Liver (tissue), 3 donors: ENCODE measurements at regions not wholly inside any gene's neighbourhood (a gene's known extent, or its start where the extent isn't known, plus 50 kb on each side); places are given as distances from the start of the nearest gene placed in this dataset.

Source experiments
- GABPA ChIP-seq, 2 donors: IDR thresholded peaks in 1 of 2; conservative IDR thresholded peaks in 1 of 2; 2 replicates each; pipeline ENCODE4 v1.6.1; 2016; ENCODE audit warnings: antibody characterized with exemption in 2 of 2, mild to moderate bottlenecking in 1 of 2, moderate library complexity in 1 of 2
- NR2F2 ChIP-seq: IDR thresholded peaks from 2 replicates; pipeline ENCODE4 v1.6.1; 2016; ENCODE audit warnings: antibody characterized with exemption
- RAD21 ChIP-seq, 2 donors: IDR thresholded peaks; 2 replicates each; pipeline ENCODE4 v1.6.1; 2016; ENCODE audit warnings: antibody characterized with exemption in 2 of 2, mild to moderate bottlenecking in 2 of 2
- SP1 ChIP-seq: IDR thresholded peaks from 2 replicates; pipeline ENCODE4 v1.6.1; 2018; ENCODE audit warnings: antibody characterized with exemption, mild to moderate bottlenecking
- TAF1 ChIP-seq: conservative IDR thresholded peaks from 2 replicates; pipeline ENCODE4 v1.6.1; 2016; ENCODE audit warnings: antibody characterized with exemption, mild to moderate bottlenecking
- YY1 ChIP-seq: IDR thresholded peaks from 2 replicates; pipeline ENCODE4 v1.6.1; 2016; ENCODE audit warnings: antibody characterized with exemption, mild to moderate bottlenecking
- TF ChIP-seq, protein P1 (sequence below): fragments of 150-350 bp; IDR thresholded peaks from 2 replicates; pipeline ENCODE4 v1.5.1; 2017; ENCODE audit warnings: improper control_type of control experiment, low read depth, low read length; ENCODE audit not compliant: missing input control
- TF ChIP-seq, protein P2 (sequence below): IDR thresholded peaks from 2 replicates; pipeline ENCODE4 v1.6.1; 2016; ENCODE audit warnings: antibody characterized with exemption, mild to moderate bottlenecking
- TF ChIP-seq, protein P3 (sequence below): IDR thresholded peaks from 2 replicates; pipeline ENCODE4 v1.6.1; 2016; ENCODE audit warnings: antibody characterized with exemption
- TF ChIP-seq, protein P4 (sequence below): IDR thresholded peaks from 2 replicates; pipeline ENCODE4 v1.6.1; 2016; ENCODE audit warnings: antibody characterized with exemption
- TF ChIP-seq, protein P5 (sequence below): IDR thresholded peaks from 2 replicates; pipeline ENCODE4 v1.6.1; 2016; ENCODE audit warnings: antibody characterized with exemption
- donor health status: healthy.
- donor health status: healthy.

DNA sequence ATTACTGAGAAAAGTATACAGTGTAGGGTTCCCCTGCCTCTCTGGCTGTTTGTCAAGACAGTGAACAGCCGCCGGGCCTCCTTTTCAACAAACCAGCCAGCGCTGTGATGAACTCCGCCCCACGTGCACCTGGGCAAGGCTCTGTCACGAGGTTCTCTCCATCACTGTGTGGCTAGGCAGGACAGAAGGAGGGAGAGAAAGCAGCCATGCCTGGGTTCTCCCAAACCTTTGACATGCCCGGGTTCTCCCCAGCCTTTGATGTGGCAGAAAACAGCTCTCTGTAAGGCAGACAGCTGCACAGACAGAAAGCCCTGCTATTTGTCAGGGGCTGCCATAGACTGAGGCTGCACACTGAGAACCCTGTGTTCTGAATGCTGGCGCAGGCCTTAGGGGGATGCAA is 101.4 kb upstream of the TRPM1 start:
- TF ChIP-seq GABPA (IDR thresholded peaks at IDR 0.05 in 1 of 2, conservative IDR thresholded peaks at IDR 0.05 in 1 of 2) = no peak
- TF ChIP-seq, protein P1, sequence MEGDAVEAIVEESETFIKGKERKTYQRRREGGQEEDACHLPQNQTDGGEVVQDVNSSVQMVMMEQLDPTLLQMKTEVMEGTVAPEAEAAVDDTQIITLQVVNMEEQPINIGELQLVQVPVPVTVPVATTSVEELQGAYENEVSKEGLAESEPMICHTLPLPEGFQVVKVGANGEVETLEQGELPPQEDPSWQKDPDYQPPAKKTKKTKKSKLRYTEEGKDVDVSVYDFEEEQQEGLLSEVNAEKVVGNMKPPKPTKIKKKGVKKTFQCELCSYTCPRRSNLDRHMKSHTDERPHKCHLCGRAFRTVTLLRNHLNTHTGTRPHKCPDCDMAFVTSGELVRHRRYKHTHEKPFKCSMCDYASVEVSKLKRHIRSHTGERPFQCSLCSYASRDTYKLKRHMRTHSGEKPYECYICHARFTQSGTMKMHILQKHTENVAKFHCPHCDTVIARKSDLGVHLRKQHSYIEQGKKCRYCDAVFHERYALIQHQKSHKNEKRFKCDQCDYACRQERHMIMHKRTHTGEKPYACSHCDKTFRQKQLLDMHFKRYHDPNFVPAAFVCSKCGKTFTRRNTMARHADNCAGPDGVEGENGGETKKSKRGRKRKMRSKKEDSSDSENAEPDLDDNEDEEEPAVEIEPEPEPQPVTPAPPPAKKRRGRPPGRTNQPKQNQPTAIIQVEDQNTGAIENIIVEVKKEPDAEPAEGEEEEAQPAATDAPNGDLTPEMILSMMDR = no peak
- TF ChIP-seq, protein P2, sequence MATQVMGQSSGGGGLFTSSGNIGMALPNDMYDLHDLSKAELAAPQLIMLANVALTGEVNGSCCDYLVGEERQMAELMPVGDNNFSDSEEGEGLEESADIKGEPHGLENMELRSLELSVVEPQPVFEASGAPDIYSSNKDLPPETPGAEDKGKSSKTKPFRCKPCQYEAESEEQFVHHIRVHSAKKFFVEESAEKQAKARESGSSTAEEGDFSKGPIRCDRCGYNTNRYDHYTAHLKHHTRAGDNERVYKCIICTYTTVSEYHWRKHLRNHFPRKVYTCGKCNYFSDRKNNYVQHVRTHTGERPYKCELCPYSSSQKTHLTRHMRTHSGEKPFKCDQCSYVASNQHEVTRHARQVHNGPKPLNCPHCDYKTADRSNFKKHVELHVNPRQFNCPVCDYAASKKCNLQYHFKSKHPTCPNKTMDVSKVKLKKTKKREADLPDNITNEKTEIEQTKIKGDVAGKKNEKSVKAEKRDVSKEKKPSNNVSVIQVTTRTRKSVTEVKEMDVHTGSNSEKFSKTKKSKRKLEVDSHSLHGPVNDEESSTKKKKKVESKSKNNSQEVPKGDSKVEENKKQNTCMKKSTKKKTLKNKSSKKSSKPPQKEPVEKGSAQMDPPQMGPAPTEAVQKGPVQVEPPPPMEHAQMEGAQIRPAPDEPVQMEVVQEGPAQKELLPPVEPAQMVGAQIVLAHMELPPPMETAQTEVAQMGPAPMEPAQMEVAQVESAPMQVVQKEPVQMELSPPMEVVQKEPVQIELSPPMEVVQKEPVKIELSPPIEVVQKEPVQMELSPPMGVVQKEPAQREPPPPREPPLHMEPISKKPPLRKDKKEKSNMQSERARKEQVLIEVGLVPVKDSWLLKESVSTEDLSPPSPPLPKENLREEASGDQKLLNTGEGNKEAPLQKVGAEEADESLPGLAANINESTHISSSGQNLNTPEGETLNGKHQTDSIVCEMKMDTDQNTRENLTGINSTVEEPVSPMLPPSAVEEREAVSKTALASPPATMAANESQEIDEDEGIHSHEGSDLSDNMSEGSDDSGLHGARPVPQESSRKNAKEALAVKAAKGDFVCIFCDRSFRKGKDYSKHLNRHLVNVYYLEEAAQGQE = no peak
- no peak for TF ChIP-seq NR2F2
- no peak for TF ChIP-seq SP1
- TF ChIP-seq, protein P3, sequence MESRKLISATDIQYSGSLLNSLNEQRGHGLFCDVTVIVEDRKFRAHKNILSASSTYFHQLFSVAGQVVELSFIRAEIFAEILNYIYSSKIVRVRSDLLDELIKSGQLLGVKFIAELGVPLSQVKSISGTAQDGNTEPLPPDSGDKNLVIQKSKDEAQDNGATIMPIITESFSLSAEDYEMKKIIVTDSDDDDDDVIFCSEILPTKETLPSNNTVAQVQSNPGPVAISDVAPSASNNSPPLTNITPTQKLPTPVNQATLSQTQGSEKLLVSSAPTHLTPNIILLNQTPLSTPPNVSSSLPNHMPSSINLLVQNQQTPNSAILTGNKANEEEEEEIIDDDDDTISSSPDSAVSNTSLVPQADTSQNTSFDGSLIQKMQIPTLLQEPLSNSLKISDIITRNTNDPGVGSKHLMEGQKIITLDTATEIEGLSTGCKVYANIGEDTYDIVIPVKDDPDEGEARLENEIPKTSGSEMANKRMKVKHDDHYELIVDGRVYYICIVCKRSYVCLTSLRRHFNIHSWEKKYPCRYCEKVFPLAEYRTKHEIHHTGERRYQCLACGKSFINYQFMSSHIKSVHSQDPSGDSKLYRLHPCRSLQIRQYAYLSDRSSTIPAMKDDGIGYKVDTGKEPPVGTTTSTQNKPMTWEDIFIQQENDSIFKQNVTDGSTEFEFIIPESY = no peak
- TF ChIP-seq, protein P4, sequence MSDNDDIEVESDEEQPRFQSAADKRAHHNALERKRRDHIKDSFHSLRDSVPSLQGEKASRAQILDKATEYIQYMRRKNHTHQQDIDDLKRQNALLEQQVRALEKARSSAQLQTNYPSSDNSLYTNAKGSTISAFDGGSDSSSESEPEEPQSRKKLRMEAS = no peak
- no peak for TF ChIP-seq TAF1
- TF ChIP-seq, protein P5, sequence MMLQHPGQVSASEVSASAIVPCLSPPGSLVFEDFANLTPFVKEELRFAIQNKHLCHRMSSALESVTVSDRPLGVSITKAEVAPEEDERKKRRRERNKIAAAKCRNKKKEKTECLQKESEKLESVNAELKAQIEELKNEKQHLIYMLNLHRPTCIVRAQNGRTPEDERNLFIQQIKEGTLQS = no peak
- TF ChIP-seq RAD21 (IDR thresholded peaks at IDR 0.05) = no peak
- TF ChIP-seq YY1 = no peak
